HG03565 (cell line): ENCODE measurements at regions not wholly inside any gene's neighbourhood (a gene's known extent, or its start where the extent isn't known, plus 50 kb on each side); places are given as distances from the start of the nearest gene placed in this dataset.

Experiments used
- ATAC-seq: cut with Tn5 transposase; IDR thresholded peaks from one replicate; pipeline ENCODE4 v1.9.1; 2021; ENCODE audit warnings: mild to moderate bottlenecking, moderate library complexity; ENCODE audit not compliant: unreplicated experiment

DNA sequence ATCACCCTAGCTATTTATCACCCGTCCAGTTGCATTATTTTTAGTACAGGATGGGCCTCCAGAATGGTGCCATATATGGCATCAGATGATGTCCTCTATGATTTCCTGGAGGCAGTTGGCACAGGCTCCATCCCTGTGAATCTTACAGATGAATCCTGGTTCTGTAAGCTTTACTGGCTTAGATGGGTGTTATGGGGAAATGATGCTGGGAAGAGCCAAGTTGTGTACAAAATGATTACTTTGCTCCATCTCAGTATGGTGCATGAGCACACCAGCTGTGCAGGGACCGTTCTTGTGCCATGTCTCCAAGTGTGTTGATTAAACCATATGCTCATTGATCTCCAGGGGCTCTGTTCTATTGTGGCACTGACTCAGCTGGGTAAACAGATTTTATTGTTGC is 755.7 kb downstream of the TLR4 start:
- no peak for ATAC-seq

DNA sequence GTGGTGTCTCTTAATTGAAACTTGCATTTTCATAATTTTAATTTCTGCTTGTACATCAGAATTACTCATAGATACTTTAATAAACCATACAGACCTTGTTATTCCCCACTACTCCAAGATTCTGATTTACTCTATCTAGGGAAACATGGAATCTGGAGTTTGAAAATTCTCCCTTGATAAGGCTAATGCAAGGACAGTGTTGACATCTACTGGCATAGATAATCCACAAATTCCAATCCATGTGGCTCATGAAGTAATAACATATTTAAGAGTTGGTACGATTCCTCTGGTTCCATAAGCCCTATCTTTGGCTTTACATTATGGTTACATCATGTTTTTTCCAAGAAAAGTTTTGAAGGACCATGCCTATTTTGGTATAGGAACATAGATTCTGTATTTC is 759.2 kb downstream of the TLR4 start:
- ATAC-seq, result no peak

DNA sequence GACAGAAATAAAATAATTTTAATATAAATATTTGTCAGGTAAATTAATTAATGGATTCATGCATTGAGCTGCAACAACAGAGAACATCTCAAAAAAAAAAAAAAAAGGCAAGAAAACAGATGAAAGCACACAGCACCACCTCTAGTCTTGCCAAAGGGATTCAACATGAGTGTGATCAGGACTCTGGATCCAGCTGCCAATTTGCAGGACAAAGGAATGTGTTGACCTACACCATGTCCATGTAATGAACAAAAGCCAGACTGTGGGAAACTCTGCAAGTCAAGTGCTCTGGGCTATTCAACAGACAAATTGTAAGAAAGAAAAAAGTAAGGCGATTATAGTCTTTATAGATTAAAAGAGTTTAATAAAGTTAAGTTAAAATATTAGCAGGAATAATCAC is 769.3 kb downstream of the TLR4 start:
- no peak for ATAC-seq

DNA sequence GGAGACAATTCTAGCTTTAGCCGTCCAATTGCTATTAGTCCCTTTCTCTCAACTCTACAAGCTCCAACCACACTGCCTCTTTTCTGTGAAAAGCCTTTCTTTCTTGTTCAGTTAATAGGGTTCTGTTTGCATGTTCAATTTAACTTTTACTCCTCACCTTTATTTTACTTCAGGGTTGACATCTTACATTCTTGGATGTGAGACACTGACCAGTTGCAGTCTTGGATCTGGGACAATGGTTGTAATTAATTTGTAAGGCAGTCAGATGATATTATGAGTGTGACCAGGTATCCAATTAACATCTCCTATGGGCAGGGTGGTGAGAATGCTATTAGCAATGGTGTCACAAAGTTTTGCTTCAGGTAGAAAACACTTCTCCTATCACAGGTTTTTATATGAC is 774.5 kb downstream of the TLR4 start:
- ATAC-seq, result no peak

DNA sequence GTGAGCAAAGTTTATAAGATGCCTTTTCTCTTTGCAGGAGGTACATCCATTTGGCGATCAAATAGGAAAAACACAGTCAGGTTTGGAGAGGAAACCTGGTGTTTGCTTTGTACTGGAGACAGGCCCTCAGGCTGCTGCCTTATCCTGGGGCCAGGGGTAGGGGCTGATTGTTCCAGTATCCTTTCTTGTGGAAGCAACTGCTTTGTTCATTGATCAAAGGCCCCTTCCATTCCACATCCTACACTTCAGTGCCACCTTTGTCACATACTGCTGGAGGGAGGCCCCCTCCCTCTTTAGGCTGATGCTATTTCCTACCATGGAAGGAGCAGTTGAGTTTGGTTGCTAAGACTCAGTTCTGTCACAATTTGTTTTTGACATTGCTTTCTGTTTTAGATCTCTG is 778.1 kb downstream of the TLR4 start:
- no peak for ATAC-seq

DNA sequence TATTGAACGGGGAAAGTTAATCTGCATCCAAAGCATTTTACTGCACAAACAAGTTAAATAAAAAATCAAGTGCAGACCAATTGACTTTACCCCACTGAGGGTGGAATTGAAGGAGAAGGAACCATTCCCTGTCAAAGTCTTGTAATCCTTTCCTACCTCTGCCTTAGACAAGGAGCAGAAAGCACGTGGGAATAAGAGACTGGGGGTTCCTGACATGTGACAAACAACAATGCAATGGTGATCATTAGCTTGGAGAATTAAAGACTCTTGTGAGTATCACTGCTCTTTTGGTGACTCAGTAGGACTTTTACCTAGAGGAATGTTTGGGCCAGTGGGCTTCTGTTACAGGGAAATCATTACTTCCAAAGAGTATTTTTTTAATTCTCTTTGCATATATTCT is 779.5 kb downstream of the TLR4 start:
- no peak for ATAC-seq

DNA sequence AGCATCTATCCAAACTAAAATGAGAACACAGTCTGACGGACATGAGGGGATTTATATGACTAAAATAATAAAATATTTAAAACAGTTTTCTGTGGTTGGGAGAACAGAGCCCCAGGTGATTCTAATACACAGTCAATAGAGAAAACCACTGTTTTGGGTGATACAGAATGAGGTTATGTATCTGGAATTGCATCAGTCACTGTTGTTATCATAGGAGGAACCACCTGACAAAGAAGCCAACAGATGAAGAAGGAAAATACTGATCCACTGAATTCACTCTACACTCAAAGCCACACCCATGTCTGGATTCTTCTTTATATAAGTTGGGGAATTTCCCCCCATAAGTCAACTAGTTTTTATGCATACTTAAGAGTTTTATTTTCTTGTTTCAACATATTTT is 799.0 kb downstream of the TLR4 start:
- ATAC-seq, result no peak

DNA sequence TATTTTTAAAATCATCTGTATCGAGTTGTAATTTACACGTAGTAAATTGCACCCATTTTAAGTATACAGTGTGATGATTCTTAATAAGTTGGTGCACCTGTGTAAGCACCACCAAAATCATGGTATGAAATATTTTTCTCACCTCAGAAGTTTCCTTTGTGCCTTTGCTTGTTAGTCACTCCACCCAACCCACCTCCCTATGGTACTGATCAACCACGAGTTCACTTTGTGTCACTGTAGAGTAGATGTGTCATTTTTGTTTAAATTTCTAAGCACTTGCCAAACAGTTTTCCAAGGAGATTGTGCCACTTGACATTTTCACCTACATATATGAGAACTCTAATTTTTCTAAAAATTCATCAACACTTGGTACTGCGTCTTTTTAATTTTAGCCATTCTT is 806.5 kb downstream of the TLR4 start:
- ATAC-seq, result no peak

DNA sequence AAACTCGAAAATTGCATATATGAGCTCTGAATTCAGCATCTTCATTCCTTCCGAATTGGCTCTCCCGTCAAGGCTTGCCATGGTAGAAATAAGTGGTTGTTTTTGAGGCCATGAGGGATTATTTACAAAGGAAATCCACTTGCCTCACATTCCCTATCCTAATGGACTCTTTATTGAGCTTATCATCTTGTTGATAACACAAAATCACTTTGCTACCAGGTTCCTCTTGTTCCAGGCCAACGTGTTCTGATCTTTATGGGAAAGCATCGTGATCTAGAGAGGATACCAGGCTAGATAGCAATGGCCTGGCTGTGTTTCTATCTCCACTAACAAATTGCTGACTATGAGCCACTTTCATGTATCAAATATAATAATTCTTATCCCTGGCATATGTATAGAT is 811.7 kb downstream of the TLR4 start:
- ATAC-seq, result no peak

DNA sequence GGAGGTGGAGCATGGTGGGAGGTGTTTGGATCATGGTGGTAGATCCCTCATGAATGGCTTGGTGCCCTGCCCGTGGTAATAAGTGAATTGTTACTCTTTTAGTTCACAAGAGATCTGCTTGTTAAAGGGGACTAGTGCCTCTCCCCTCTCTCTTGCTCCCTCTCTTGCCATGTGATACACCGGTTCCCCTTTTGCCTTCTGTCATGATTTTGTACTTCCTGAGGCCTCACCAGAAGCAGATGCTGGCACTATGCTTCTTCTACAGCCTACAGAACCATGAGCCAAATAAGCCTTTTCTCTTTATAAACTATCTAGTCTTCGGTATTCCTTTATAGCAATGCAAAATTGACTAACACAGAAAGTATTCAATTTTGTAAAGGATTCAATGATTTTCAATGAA is 817.1 kb downstream of the TLR4 start:
- no peak for ATAC-seq

DNA sequence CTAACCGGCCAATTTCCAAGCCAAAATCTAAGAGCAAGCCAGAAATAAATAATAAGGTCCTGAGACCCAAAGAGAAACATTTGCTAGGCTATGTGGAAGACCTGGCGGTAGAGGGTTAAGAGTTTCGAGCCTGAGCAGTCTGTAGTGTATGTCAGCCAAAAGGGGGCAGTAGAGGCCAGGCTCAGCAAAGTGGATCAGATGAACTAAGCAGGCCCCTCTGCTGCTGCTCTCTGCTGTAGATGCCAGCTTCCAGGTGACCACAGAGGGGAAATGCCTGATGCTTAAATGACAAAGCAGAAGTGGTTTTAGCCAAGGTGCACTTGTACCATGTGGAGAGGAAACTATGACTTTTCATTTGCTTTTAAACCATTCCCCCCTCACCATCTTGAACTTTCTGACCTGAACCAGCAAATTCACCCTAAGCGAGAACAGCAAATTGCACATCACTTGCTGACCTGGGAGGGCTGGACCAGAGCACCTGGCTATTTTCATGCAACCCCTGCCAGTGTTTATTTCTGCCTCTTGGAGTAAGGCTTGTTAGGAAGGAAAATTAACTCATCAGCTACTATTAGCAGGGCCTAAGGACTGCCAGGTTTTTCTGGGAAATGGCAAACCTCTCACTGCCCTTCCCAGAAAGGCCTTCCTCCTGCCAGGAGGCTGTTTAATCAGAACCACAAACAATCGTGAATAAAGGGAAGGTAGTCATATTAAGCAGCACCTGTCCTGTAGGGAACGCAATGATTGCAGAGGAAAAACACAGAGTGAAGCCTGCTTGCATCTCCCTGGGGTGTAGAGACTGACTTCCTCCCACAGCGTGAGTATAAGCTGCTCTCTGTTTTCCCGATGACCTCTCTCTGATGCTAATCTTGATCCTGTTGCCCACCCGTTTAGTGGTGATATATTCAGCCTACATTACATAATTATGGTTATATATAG is 818.2 kb downstream of the TLR4 start:
- peak; percentile 96 for ATAC-seq

DNA sequence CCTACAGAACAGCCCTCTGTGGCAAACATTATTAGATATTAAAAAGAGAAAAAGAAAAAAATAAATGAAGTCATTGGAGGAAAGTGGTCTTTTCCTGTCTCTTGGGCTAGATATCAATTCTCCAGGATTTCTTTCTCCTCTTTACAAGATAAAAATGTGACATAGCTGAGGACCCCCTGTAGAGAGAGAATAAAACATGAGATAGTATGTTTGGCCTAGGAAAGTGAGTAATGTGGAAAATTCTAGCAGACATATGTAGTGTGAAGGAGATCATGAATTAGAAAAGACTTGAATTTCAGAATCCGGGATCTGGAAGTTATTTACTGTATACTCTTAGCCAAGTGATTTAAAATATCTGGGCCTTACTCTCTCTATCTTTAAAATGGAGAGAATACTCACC is 823.1 kb downstream of the TLR4 start:
- no peak for ATAC-seq

DNA sequence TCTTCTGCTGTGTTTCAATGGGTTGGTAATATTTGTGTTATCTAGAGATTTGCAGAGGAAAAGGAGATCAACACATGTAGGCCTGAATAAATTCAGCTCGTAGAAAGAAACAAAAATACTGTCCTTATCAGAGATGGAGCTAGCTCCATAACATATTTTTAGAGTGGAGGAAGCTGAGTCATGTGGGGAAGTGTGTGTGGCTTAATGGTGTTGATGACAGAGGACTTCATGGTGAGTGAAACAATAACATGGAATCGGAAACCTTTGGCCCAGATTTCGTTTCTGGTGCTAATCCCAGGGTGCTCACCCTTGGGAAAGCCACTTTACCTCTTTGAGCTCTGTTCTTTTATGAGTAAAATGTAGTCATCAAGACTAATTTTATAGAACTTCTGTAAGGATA is 825.0 kb downstream of the TLR4 start:
- ATAC-seq, result peak; percentile 64

DNA sequence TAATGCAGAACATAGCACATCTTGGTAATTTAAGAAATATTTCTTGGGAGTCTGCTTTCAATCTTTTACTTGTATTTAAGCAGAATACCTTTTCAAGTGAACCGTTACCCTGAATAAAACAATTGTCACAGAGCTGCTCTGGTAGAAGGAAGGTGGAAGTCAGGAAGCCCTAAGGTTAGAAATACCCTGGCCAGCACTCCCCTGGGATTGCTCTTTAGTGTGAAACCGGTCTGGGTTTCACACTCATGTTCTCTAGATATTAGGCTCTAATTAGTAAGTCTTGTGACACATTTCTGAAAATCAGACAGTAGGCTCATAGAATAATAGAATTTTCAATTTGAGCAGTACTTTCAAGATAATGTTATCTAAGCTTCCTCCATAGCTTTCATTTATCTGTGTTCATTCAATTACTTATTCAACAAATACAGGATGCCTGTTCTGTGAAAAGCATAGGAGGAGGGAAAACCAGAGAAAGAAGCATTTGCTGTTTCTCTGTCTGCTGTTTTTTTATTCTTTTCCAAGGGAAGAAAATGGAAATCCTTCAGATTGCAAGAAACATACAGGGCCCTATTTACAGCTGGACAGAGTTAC is 825.5 kb downstream of the TLR4 start:
- ATAC-seq, result peak; percentile 91

DNA sequence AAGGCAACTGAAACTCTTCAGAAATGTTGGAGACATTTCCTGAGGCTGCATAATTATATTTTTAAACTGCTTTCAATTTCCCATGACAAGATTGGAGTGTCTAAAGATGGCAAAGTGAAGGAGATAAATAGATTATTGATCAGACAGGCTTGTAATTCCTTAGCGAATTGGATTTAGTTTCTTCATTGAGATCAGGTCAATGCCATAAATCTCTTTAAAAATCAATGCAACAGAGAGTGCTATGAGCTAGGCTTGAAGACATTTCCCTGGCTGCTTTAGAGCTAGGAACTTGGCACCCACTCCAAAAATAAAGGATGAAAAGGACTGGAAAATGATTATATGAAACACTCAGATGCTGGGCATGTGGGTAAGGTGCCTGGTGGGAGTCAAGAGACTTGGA is 828.4 kb downstream of the TLR4 start:
- ATAC-seq, result no peak

DNA sequence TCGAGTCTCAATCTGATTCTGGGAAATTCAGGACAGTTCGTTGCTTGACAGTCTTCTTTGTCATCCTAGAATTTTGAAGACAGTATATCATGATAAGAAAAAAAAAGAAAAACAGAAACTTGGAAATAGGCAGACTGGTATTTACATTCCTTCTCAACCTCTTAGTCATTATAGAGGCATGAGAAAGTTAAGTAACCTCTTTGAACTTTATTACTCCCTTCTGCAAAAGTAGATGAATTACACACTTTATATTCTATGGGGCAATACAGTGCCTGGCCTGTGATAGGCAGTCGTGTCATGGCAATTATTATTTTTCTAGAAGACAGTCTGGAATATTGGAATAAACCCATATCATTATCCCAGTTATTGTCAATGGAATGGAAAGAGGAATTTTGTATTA is 828.9 kb downstream of the TLR4 start:
- no peak for ATAC-seq

DNA sequence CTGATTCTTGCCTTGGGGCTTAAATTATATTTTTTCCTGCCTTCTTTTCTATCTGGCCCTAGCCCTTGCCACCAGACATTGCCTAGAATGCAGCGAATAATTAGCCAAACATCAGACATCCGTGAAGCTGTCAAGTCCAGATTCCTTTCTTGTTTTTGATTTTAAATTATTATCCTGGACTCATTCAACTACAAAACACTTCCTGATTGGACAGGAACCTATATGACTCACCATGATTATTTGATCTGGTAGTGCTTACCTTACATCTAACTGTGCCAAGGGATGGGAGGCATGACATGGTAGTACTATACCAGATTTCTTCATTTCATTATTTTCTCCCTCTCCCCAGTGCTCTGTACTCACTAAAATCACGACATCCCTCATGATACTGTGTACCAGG is 829.6 kb downstream of the TLR4 start:
- no peak for ATAC-seq

DNA sequence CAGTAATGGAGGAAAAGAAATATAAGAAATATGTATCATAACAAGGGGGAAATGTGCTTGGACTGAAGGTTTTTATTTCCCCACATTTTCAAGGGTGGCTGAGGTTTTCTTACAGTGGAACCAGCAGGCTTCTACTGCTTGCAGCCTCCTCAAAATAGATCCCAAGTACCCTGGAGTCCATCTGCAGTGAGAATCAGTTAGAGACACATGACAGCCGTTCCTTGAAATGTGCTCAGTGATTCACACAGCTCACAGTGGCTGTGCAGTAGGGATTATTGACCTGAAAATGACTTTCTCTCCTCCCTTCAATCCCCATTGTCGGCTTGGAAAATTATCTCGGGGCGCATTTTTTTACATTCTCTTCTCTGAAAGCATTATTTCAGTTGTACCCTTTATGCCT is 832.0 kb downstream of the TLR4 start:
- no peak for ATAC-seq

DNA sequence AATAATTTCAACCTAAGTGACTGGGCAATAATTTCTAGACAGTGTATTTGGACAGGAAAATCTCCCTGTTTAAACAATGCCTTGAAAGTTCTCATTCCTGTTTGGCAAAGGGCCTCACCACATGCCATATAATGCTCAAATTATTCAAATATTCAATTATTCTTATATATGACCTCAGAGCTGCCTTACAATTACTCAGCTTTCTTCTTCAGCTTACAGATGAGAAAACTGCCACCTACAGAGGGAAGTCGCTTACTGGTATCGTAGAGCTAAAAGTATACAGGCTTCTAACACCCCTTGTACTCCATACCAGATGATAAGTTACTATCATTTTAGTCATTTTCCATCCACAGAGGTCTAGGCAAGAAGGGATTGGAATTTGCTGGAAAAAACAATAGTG is 830.3 kb downstream of the BRINP1 start:
- ATAC-seq, result no peak

DNA sequence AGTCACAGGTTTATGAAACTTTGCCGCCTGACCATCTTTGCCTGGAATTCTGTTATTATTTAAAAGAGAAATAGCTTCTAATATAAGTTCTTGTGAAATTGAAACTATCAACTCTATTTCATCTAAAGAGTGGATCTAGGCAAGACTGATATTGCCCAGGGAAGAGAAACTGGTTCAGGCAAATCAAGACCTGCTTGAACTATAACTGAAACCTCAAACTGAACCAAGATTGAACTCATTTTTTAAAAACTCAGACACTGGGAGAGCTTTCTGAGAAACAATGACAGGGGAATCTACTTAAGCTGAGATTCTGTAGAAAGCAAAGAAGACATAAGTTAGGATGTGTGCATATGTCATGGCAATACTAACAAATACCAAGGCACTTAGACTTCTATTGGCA is 815.8 kb downstream of the BRINP1 start:
- no peak for ATAC-seq

DNA sequence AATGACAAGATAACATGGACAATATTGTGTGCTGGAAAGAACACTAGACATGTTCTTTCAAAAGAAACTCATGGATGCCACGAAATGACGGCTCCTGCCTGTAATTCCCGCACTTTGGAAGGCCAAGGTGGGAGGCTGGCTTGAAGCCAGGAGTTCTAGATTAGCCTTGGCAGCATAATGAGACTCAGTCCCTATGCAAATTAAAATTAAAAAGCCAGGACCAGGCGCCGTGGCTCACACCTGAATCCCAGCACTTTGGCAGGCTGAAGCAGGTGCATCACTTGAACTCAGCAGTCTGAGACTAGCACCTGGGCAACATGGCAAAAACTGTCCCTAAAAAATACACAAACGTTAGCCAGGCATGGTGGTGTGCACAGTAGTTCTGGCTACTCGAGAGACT is 814.2 kb downstream of the BRINP1 start:
- no peak for ATAC-seq

DNA sequence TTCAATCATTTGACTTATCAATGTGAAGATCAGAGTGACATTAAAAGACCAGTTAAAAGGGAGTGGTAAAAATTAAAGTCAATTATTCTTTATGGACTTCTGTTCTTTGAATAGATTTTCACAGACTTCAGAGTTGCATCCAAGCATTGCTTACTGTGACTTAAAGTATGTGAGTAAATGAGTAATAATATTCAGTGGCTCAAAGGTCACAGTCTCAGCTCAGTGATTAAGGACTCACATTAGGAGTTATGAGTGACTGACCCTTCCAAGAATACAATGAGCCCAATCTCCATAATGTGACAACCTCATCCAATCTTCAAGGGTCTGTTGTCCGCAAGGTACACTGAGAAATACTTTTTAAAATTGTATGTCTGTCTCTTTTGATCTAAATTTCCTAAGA is 811.2 kb downstream of the BRINP1 start:
- ATAC-seq, result no peak

DNA sequence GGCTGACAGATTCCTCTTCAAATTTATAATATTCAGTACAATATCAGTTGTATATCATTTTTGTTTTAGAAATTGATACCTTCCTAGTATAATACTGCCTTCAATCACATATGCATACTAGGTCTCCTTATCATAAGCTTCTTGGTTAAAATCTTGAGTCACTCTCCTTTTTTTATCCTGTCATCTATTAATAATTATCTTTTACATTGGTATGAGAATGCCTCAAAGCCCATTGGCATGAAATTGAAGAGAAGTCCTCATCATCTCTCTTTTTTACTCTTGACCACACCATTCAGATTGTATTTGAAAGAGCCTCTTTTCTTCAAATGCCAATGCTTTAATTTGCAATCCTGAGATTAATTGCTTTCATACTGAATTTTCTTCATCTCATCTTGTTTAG is 810.3 kb downstream of the BRINP1 start:
- no peak for ATAC-seq
